H1 (cell line): ENCODE measurements at regions not wholly inside any gene's neighbourhood (a gene's known extent, or its start where the extent isn't known, plus 50 kb on each side); places are given as distances from the start of the nearest gene placed in this dataset.

Experiments used
- CTCF ChIA-PET: fragments of 300-600 bp; sonication (Branson Sonifier 250); formaldehyde crosslinking; loops from one replicate; lab custom pipeline; 2021; ENCODE audit not compliant: partially characterized antibody; lab: Charles Lee
- POLR2A ChIA-PET: fragments of 300-600 bp; sonication (Branson Sonifier 250); formaldehyde crosslinking; loops from one replicate; lab custom pipeline; 2021; ENCODE audit warnings: inconsistent platforms; ENCODE audit not compliant: partially characterized antibody; lab: Charles Lee
- DNase-seq, 2 experiments: peaks; one replicate each; pipeline versions ENCODE4 v3.0.0 to v3.0.0-alpha.2; 2010 to 2022; ENCODE audit warnings: low spot score in 2 of 2, low read depth in 1 of 2, mixed read lengths in 1 of 2
- FAIRE-seq: peaks from 2 replicates; lab custom pipeline; 2011; peaks lifted over from hg19 to GRCh38; lab: Jason Lieb, UNC
- H2AFZ ChIP-seq: 2 replicates; pipeline ENCODE4 v1.8.1; 2012; ENCODE audit warnings: low read length, inconsistent platforms
- H2AK5ac ChIP-seq: 2 replicates; pipeline ENCODE4 v1.6.1; 2013; ENCODE audit warnings: low read depth, low read length
- H2BK120ac ChIP-seq: replicated peaks from 2 replicates; pipeline ENCODE3; 2013; ENCODE audit warnings: low read depth, low read length, inconsistent platforms
- H2BK12ac ChIP-seq: 2 replicates; pipeline ENCODE4 v1.6.1; 2013; ENCODE audit warnings: low read depth, low read length
- H2BK15ac ChIP-seq: 2 replicates; pipeline ENCODE4 v1.6.1; 2013; ENCODE audit warnings: low read length
- H2BK20ac ChIP-seq: 2 replicates; pipeline ENCODE4 v1.6.1; 2013; ENCODE audit warnings: low read length
- H2BK5ac ChIP-seq: 2 replicates; pipeline ENCODE4 v1.6.1; 2013; ENCODE audit warnings: low read depth, low read length
- H3K14ac ChIP-seq: 2 replicates; pipeline ENCODE4 v1.6.1; 2013; ENCODE audit warnings: inconsistent platforms; ENCODE audit not compliant: insufficient read length
- H3K18ac ChIP-seq: 2 replicates; pipeline ENCODE4 v1.6.1; 2013; ENCODE audit warnings: low read length; ENCODE audit errors: extremely low read depth
- H3K23ac ChIP-seq: 2 replicates; pipeline ENCODE4 v1.6.1; 2013; ENCODE audit warnings: inconsistent platforms; ENCODE audit not compliant: insufficient read length
- H3K23me2 ChIP-seq: 2 replicates; pipeline ENCODE4 v1.6.1; 2013; ENCODE audit warnings: low read depth, low read length
- H3K27ac ChIP-seq: 2 replicates; pipeline ENCODE4 v1.6.1; 2011; ENCODE audit warnings: low read depth, low read length, inconsistent platforms
- H3K27me3 ChIP-seq, 4 experiments: replicated peaks in 1 of 4; 1 replicate in 1 of 4; 2 replicates in 3 of 4; pipeline versions ENCODE4 v1.6.1 to v1.8.1; 2011 to 2013; ENCODE audit warnings: low read length in 3 of 4, mild to moderate bottlenecking in 3 of 4, inconsistent platforms in 2 of 4, mixed read lengths in 2 of 4, moderate library complexity in 1 of 4; ENCODE audit not compliant: control insufficient read depth in 3 of 4, insufficient read depth in 3 of 4; ENCODE audit errors: extremely low read depth in 1 of 4
- H3K36me3 ChIP-seq, 4 experiments: 2 replicates each; pipeline versions ENCODE4 v1.6.1 to v1.8.1; 2011 to 2013; ENCODE audit warnings: mild to moderate bottlenecking in 4 of 4, low read length in 3 of 4, moderate library complexity in 2 of 4, control low read depth in 1 of 4, inconsistent platforms in 1 of 4; ENCODE audit not compliant: insufficient read depth in 4 of 4, control insufficient read depth in 2 of 4
- H3K4ac ChIP-seq: replicated peaks from 2 replicates; pipeline ENCODE3; 2013; ENCODE audit warnings: low read length, low read depth, mixed read lengths, inconsistent platforms; ENCODE audit not compliant: insufficient read length
- H3K4me1 ChIP-seq, 4 experiments: replicated peaks in 1 of 4; 1 replicate in 1 of 4; 2 replicates in 3 of 4; pipeline versions ENCODE4 v1.6.1 to v1.8.1; 2011 to 2013; ENCODE audit warnings: low read length in 3 of 4, inconsistent platforms in 2 of 4, mixed read lengths in 1 of 4; ENCODE audit not compliant: insufficient read depth in 4 of 4, control insufficient read depth in 3 of 4
- H3K4me2 ChIP-seq, 2 experiments: 2 replicates each; pipeline versions ENCODE4 v1.6.1 to v1.8.1; 2011 to 2013; ENCODE audit warnings: low read depth in 2 of 2, low read length in 2 of 2, control low read depth in 1 of 2, inconsistent platforms in 1 of 2, mild to moderate bottlenecking in 1 of 2; ENCODE audit not compliant: insufficient read depth in 1 of 2
- H3K4me3 ChIP-seq, 4 experiments: fragments of 200-600, 300-600 bp in 1 of 4; sonication (generic), shearing (Covaris generic), sonication (Bioruptor Twin) in 1 of 4; 2 replicates each; pipeline versions ENCODE4 v1.5.1 to v1.8.1; 2011 to 2016; ENCODE audit warnings: low read length in 4 of 4, low read depth in 3 of 4, control low read depth in 2 of 4, inconsistent platforms in 2 of 4, mild to moderate bottlenecking in 2 of 4, mixed read lengths in 1 of 4, moderate library complexity in 1 of 4; ENCODE audit not compliant: insufficient read depth in 2 of 4; ENCODE audit errors: extremely low read depth in 1 of 4
- H3K56ac ChIP-seq: replicated peaks from 2 replicates; pipeline ENCODE3; 2013; ENCODE audit warnings: low read depth, mild to moderate bottlenecking, mixed read lengths, low read length, inconsistent platforms; ENCODE audit not compliant: insufficient read length
- H3K79me1 ChIP-seq: 2 replicates; pipeline ENCODE4 v1.6.1; 2013; ENCODE audit warnings: low read depth, low read length, control low read depth
- H3K79me2 ChIP-seq, 2 experiments: 2 replicates each; pipeline versions ENCODE4 v1.6.1 to v1.8.1; 2012 to 2013; ENCODE audit warnings: low read length in 2 of 2, mild to moderate bottlenecking in 2 of 2, inconsistent platforms in 1 of 2; ENCODE audit not compliant: insufficient read depth in 2 of 2, control insufficient read depth in 1 of 2
- H3K9ac ChIP-seq, 4 experiments: replicated peaks in 1 of 4; 1 replicate in 1 of 4; 2 replicates in 3 of 4; pipeline versions ENCODE4 v1.6.1 to v1.8.1; 2011 to 2013; ENCODE audit warnings: low read depth in 3 of 4, low read length in 3 of 4, control low read depth in 2 of 4, mild to moderate bottlenecking in 2 of 4, moderate library complexity in 2 of 4, inconsistent platforms in 1 of 4; ENCODE audit errors: extremely low read depth in 1 of 4
- H3K9me3 ChIP-seq, 2 experiments: 2 replicates each; pipeline versions ENCODE4 v1.6.1 to v1.8.1; 2012 to 2013; ENCODE audit warnings: mild to moderate bottlenecking in 2 of 2, moderate library complexity in 2 of 2, control low read depth in 1 of 2, inconsistent platforms in 1 of 2, low read depth in 1 of 2, low read length in 1 of 2, mixed read lengths in 1 of 2; ENCODE audit not compliant: insufficient read depth in 2 of 2
- H4K20me1 ChIP-seq, 2 experiments: replicated peaks in 1 of 2; 2 replicates each; pipeline versions ENCODE3 to v1.8.1; 2011 to 2013; ENCODE audit warnings: inconsistent platforms in 2 of 2, low read length in 2 of 2, mild to moderate bottlenecking in 1 of 2; ENCODE audit not compliant: insufficient read depth in 2 of 2, control insufficient read depth in 1 of 2
- H4K5ac ChIP-seq: 2 replicates; pipeline ENCODE4 v1.6.1; 2013; ENCODE audit warnings: low read length, low read depth, mixed read lengths, inconsistent platforms; ENCODE audit not compliant: insufficient read length
- H4K8ac ChIP-seq: 2 replicates; pipeline ENCODE4 v1.8.0; 2013; ENCODE audit warnings: mild to moderate bottlenecking, moderate library complexity, low read length, inconsistent platforms; ENCODE audit not compliant: insufficient read depth; ENCODE audit errors: extremely low read depth
- H4K91ac ChIP-seq: replicated peaks from 2 replicates; pipeline ENCODE3; 2013; ENCODE audit warnings: low read length, mixed read lengths, inconsistent platforms; ENCODE audit not compliant: insufficient read length
- KDM1A ChIP-seq: fragments of 200-600, 300-600 bp; sonication (generic); IDR thresholded peaks from 2 replicates; pipeline ENCODE4 v1.7.1; 2016; ENCODE audit warnings: mild to moderate bottlenecking, low read length, borderline replicate concordance
- POLR2AphosphoS5 ChIP-seq: IDR thresholded peaks from 2 replicates; pipeline ENCODE4 v1.6.1; 2011; ENCODE audit warnings: low read depth, low read length
- WGBS, 2 experiments: shearing (Covaris generic) in 1 of 2; methylation state at CpG; one replicate each; pipeline versions ENCODE4 v1.1.6 to v1.1.7; 2013 to 2015; ENCODE audit warnings: low lambda C conversion rate in 2 of 2, mixed read lengths in 2 of 2, inconsistent platforms in 1 of 2, low coverage in 1 of 2, missing lambda C conversion rate in 1 of 2; ENCODE audit not compliant: insufficient replicate concordance in 2 of 2, insufficient coverage in 1 of 2, insufficient read length in 1 of 2; ENCODE audit errors: extremely low coverage in 1 of 2, missing lambda C conversion rate in 1 of 2; 5-methylcytosine and 5-hydroxymethylcytosine counted together

DNA sequence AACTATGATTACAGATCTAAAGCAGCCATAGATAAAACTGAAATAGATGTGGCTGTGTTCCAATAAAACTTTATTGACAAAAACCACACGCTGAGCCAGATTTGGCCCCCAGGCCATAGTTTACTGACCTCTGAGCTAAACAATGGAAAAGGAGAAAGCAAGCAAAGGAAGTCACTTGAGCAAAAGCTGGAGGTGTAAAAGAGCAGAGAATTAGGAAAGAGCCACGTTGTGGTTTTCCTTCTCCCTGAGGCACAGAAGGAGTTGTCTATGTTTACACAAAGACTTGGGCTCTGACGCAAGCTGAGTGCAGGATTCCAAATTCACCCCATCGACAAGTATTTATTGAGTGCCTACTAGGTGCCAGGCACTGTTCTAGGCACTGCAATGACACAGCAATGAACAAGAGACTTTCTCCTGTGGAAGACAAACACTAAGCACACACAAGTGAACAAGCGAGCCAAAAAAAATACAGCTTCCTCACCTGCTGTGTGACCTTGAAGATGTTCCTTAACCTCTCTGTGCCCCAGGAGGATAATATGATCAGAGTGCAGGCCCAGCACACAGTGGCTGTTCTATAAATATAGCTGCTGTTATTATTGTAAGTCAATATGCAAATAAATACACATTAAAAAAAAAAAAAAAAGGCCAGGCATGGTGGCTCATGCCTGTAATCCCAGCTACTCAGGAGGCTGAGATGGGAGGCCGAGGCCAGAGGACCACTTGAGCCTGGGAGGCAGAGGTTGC, 75.4 kb upstream of the PTPN1 start:
- WGBS, 2 experiments: 69% methylated on average over 6 of the region's 6 CpGs; no CpG with 5 or more reads in 1 of the 2 experiments
- ChIA-PET POLR2A (no interaction called here), CTCF (interaction anchor here (0.5 to 1.5 kb wide), 4 partner anchors 23 to 315 kb away, joined by 3 to 5 read pairs (median 3); no protein-coding TSS in a partner anchor)
- no peaks in the 10 kb centered on the region for H3K36me3 ChIP-seq
- no peaks in the 10 kb centered on the region for H3K23me2 ChIP-seq
- H4K91ac ChIP-seq: no peak overlapping the region
- H3K9ac ChIP-seq: no peak overlapping the region
- H3K27ac ChIP-seq: no peak overlapping the region; the same call in 1 of the 2 replicates
- no peaks in the 10 kb centered on the region for H3K9me3 ChIP-seq
- H2BK20ac ChIP-seq: peak overlapping the region; percentile 37; the same call in 1 of the 2 replicates
- H3K18ac ChIP-seq: no peak overlapping the region
- no peak overlapping the region for H3K56ac ChIP-seq
- H3K27me3 ChIP-seq: no peaks in the 10 kb centered on the region
- no peak overlapping the region for H2BK15ac ChIP-seq
- no peaks in the 10 kb centered on the region for H3K79me1 ChIP-seq
- no peak overlapping the region for H2BK120ac ChIP-seq
- H3K23ac ChIP-seq: no peak overlapping the region
- H4K5ac ChIP-seq: no peak overlapping the region
- no peak overlapping the region for H2BK5ac ChIP-seq
- peaks cover 0 to 12% (median 1%) of the 10 kb centered on the region in 4 experiments; a peak in 6 of 7 replicates for H3K4me1 ChIP-seq
- no peak overlapping the region for H3K4ac ChIP-seq
- no peak overlapping the region for H3K14ac ChIP-seq
- 0 out of 2 replicates have a peak, but pooled peaks have one; percentile 23 for TF ChIP-seq KDM1A
- no peak for TF ChIP-seq POLR2AphosphoS5
- H4K8ac ChIP-seq: no peak overlapping the region
- no peak for FAIRE-seq
- H2BK12ac ChIP-seq: no peak overlapping the region; the same call in 1 of the 2 replicates
- no peak overlapping the region for H2AFZ ChIP-seq
- H3K79me2 ChIP-seq: no peaks in the 10 kb centered on the region
- no peak for DNase-seq
- no peak overlapping the region for H3K4me2 ChIP-seq
- no peak overlapping the region for H2AK5ac ChIP-seq
- H3K4me3 ChIP-seq: no peak overlapping the region
- H4K20me1 ChIP-seq: no peaks in the 10 kb centered on the region
